Epidermal melanocyte (primary cell): ENCODE measurements at regions not wholly inside any gene's neighbourhood (a gene's known extent, or its start where the extent isn't known, plus 50 kb on each side); places are given as distances from the start of the nearest gene placed in this dataset.
"Not testable (repeated sequence)": the region's sequence is repeated elsewhere in the genome, so short reads cannot be mapped to it uniquely, and the experiment has no call there.

ENCODE experiments used
- DNase-seq: peaks from one replicate; pipeline ENCODE4 v3.0.0; 2011; ENCODE audit warnings: low spot score; ENCODE audit not compliant: insufficient read length

- no peak for DNase-seq
Measured at GRCh38 chr1:214141486-214141885, 139.5 kb upstream of the SMYD2 start.

DNA sequence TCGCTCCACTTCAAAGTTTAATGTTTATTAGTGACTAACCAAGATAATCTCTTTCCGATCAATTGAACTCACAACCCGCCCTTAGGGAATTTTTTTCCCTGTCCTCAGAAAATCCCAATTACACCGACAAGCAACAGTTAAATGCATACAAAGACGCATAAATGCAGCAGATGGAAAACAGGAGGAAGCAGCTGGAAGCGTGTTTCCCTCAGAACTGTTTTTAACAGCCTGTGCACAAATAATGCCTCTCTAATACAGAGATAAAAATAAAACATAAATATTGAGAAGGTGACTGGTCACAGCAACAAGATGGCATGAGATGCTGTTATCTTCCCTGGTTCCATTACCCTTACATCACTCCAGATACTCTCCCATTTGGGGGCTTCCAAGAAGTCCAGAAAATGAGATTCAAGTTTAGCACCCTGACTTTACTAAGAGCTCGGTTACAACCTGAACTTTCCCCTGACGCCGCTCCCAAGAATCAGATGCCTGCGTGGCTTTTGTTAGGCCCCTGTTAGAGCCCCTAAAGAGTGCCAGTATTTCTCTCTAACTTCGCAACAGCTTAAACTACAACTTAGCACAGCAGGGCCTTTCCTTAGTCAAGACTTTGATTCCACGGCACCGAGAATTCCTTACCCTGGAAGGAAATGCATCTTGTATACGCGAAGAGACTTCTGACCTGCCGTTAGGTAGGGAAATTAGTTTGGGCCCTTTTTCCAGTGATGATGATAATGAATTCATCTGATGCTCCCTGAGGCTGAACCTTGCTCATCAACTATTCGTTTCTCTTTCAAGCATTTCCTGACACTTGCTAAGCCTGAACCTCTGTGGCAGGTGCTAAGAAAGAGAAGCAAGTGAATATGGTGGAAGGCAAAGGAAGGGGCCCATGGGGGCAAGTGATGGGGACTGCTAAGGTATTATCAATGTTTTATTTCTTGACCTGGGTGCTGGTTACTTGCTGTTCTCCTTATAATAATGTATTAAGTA is 137.7 kb upstream of the SMYD2 start:
- no peak for DNase-seq

GRCh38 chr1:214144521-214144920 is 136.4 kb upstream of the SMYD2 start:
- not testable (repeated sequence) for DNase-seq

DNA sequence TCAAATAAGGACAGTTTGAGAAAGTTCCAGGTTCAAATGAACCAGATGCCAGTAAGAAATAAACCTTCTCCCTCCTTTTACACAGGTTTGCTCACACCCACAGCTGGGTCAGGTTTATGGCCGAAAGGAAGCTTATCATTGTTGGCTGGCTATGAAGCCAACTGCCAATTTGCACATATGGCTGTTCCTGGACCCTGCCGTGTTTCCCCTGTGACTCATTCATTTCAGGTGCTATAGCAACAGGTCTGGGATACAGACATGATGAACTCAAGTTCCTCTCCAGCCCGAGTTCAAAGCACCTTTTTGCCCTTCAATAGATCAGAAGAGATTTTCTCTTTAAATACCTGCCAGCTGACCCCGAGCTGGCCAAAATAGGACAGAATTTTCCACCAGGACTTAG is 134.4 kb upstream of the SMYD2 start:
- no peak for DNase-seq

DNA sequence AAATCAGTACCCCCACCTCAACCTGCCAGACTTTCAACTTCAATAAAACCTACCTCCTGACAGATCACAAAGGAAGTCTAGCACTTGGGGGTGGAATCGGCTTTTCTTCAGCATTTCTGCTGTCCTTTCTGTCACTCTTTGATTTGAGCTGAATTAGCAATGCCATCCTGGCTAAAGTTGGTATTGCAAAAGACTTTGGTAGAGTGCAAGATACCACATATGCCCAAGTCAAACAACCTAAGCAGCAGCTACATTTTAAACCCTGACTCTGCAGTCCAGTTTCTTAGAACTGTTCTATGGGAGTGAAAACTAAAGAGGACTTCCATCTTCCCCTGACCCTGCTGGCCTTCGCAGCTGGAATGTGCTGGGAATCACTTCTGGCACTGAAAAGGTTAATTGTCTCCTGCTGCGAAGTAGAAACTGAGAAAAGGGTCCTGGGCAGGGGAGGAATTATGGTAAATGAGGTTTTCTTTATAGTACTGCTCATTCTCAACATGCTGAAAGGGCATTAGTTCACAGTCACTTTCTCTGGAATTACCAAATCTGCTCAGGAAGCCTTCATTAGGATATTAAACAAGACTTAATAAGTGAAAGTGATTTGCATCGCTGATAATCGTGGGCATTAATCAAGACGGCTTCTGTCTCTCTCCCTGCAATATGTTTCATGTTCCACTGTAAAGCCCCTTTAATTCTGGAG is 126.2 kb upstream of the SMYD2 start:
- DNase-seq = no peak

GRCh38 chr1:214155987-214156625 is 124.9 kb upstream of the SMYD2 start:
- DNase-seq = no peak

DNA sequence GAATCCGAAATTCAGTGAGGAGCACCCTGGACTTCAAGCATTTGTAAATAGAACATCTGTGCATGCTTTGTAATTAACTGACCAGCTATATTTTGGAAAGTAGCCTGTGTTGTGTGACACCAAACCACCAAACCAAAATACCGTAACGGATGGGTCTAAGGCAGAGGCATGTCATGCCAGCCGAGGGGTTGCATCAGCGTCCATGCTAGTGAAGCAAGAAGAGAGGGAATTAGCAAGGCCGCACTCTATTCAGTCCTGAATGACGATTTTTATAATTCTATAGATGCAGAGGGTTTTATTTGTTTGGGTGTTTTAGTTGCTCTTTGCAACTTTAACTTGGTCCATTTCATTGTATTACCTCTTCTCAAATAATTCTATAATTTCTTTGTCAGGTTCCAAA is 116.8 kb upstream of the SMYD2 start:
- no peak for DNase-seq

DNA sequence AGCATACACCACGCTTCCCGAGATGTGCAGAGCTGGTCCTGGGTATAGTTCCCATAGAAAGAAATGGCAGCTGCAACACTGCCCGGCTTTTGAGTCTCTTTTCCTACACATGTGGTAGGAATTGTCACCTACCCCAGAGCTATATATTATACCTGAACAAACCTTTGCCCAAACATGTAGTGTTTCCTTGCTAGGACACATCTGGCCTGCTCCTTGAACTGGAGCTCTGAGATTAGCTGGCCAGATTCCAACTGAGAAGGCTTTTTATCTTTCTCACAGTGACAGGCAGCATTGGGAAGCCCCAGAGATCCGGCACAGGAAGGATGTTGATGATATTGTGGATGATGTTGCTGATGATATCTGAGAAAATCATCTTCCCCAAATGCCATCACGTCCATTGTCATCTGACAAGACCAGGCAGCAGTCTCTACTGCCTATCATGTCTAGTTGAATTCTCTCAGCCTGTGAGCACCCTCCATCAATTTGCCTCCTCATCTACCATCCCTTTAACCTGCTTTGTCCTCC is 115.0 kb upstream of the SMYD2 start:
- no peak for DNase-seq

DNA sequence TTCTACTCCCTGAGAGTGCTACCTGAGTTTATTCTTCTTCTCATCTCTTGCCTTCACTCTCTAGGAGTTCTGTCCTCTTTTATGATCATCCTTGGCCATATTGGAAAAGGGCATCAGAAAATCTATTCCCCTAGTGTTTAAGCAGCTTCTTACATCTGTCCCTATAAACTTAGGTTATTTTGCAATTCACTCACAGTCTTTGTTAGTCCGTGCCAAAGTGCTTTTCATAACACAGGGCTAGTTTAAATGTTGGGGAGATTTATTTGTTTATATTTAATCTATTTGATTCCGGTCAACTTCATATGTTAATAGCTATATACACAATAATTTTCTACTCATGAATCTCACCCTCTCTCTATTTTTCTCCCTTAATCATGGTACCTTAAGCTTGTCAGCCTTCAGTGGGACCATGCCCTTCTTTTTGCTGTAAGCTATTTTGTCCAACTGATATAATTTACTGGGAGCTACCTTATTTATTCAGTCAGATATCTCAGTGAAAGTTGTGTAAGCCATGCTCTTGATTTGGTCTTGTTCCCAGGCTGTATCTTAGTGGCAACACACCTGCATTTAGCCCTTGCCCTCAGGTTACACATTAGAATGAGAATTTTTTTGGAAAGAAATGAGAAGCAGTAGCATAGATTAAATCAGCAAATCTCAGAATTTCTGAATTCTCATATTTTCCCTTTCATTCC is 106.3 kb upstream of the SMYD2 start:
- DNase-seq = no peak

DNA sequence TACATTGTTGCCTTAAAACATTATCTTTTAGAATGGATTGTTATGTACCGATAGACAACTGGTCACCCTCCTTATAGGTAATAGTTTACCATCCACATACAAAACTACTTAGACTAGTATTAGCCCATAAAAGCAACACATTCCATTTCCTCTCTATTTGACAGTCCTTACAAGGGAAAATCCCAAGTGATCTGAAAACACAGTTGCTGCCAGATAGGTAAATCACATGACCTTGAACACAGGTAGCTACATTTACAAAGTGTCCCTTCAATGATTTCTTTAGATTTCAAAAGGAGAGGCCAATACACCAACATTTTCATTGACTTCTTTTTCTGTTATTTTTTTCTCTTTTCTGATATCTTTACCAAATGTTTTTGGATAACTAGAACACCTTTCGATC is 102.9 kb upstream of the SMYD2 start:
- DNase-seq = no peak

GRCh38 chr1:214184992-214185391 is 96.0 kb upstream of the SMYD2 start:
- DNase-seq = no peak

GRCh38 chr1:214186103-214186824 is 94.7 kb upstream of the SMYD2 start:
- no peak for DNase-seq

- no peak for DNase-seq
Measured at GRCh38 chr1:214187121-214187900, 93.6 kb upstream of the SMYD2 start.

DNA sequence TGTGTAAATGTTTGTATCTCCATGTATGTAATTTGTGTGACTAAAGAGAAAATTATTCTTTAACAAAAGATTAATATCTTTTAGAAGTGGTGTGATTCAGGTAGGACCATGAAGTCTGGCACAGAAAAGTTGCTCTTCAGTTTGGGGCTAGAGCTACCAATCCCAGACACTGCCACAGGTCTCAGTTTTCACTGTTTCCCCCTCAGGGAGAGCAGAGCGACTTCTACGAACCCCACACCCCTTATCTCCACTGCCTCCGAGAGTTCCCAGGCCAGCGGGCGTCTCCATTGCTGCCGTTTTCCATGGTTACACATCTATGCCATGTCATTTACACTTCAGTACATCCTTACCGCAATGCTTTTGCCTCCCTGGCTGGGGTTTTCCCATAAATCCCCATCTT is 93.0 kb upstream of the SMYD2 start:
- no peak for DNase-seq

DNA sequence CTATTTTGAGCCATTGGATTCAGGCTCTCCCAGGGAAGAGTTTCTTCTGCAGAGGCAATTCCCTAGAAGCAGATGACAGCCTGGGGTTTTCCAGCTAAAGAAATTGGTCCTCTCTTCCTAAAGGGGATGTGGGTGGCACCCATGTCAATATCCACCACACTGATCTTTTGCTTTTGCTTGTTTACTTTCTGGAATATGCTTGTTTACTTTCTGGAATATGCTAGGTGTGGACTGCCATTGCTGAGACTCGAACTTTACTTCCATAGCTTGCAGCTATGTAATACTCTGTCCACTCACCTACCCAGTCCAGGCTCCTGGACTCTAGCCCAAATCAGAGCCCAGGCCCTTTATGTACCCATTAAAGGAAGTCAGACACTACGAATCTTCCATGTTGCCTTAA is 92.1 kb upstream of the SMYD2 start:
- DNase-seq = no peak

- DNase-seq = no peak
Measured at GRCh38 chr1:214192825-214193643, 87.9 kb upstream of the SMYD2 start.

- no peak for DNase-seq
Measured at GRCh38 chr1:214193691-214194090, 87.3 kb upstream of the SMYD2 start.

- DNase-seq = no peak
Measured at GRCh38 chr1:214198571-214198970, 82.4 kb upstream of the SMYD2 start.

DNA sequence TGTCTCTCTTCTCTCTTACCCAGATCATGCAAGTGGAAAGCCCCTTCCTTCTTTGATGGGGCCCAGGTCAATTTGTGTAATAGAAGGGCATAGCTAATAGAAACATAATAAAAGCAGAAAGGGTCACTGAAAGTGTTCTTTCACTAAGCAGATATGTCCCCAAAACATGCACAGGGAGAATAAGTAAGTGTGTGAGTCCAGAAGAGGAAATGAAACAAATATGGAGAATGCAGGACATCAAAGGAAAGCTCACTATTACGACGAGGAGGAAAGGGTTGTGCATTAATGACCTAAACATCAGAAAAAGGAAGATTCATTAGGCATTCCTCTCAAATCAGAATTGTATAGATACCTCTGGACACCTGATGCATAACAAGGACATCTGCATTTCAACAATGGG is 81.4 kb upstream of the SMYD2 start:
- no peak for DNase-seq
